ENCODE measurements at regions not wholly inside any gene's neighbourhood (a gene's known extent, or its start where the extent isn't known, plus 50 kb on each side); places are given as distances from the start of the nearest gene placed in this dataset.

DNA sequence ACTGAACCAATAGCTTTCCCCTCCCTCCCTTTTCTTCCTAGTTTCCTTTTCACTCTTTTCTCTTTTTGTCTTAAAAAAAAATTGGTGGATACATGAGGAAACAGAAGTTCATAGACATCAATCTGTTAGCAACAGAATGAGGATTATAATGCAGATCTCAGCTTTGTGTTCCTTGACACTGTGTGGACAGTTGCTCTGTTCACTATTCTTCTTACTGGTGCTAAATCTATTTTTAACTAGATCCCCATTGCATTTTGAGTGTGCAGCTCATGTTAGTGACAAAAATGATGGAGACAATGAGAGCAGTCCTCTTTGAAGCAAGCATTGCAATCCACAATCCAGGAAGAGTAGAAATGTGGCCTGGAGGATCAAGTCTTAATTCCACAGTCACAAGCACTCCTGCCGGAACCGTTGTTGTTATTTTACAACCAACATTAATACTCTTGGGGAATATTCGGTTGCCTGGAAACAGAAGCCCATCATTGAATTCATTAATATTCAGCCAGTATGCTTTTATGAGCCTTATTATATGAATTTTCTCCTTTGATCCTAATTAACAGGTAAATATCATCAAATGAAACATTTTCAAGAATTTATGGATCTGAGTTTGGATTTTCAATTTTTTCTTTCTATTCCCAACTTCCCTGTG is 1016.8 kb downstream of the NTRK3 start:
- TF ChIP-seq, protein P1, sequence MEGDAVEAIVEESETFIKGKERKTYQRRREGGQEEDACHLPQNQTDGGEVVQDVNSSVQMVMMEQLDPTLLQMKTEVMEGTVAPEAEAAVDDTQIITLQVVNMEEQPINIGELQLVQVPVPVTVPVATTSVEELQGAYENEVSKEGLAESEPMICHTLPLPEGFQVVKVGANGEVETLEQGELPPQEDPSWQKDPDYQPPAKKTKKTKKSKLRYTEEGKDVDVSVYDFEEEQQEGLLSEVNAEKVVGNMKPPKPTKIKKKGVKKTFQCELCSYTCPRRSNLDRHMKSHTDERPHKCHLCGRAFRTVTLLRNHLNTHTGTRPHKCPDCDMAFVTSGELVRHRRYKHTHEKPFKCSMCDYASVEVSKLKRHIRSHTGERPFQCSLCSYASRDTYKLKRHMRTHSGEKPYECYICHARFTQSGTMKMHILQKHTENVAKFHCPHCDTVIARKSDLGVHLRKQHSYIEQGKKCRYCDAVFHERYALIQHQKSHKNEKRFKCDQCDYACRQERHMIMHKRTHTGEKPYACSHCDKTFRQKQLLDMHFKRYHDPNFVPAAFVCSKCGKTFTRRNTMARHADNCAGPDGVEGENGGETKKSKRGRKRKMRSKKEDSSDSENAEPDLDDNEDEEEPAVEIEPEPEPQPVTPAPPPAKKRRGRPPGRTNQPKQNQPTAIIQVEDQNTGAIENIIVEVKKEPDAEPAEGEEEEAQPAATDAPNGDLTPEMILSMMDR (conservative IDR thresholded peaks at IDR 0.05 in 1 of 2, IDR thresholded peaks at IDR 0.05 in 1 of 2; ENCODE audit: extremely low read depth in 1 of 2, insufficient read depth in 1 of 2, low read depth in 1 of 2, low read length in 2 of 2), result no peak
- TF ChIP-seq EZH2 (IDR thresholded peaks at IDR 0.05; ENCODE audit: borderline replicate concordance, low read length), result no peak

Data from mammary epithelial cell (primary cell).